ENCODE measurements at regions not wholly inside any gene's neighbourhood (a gene's known extent, or its start where the extent isn't known, plus 50 kb on each side); places are given as distances from the start of the nearest gene placed in this dataset.

GRCh38 chr12:58372298-58372697 lies 430.9 kb downstream of the ATP23 start:
- no peak for TF ChIP-seq CTCF (IDR thresholded peaks at IDR 0.05)
- no peak for TF ChIP-seq EZH2 (IDR thresholded peaks at IDR 0.05; ENCODE audit: borderline replicate concordance, insufficient read depth, low read depth, low read length, poor library complexity, severe bottlenecking)

Measured in B cell (primary cell).